Thymus (tissue), 11 donors: ENCODE measurements at regions not wholly inside any gene's neighbourhood (a gene's known extent, or its start where the extent isn't known, plus 50 kb on each side); places are given as distances from the start of the nearest gene placed in this dataset.

Experiments
- DNase-seq, 9 donors: peaks; one replicate each; pipeline ENCODE4 v3.0.0-alpha.2; 2013; ENCODE audit warnings: low spot score in 9 of 9, low read depth in 6 of 9, missing footprints in 1 of 9
- H3K27ac ChIP-seq, 2 donors: one replicate each; pipeline ENCODE4 v1.5.1; 2013; ENCODE audit warnings: control low read depth in 1 of 2, low read depth in 1 of 2, low read length in 1 of 2, mild to moderate bottlenecking in 1 of 2, moderate library complexity in 1 of 2
- H3K27me3 ChIP-seq, 2 donors: one replicate each; pipeline ENCODE4 v1.5.1; 2013; ENCODE audit warnings: low read length in 1 of 2; ENCODE audit not compliant: control insufficient read depth in 2 of 2, insufficient read depth in 1 of 2
- H3K36me3 ChIP-seq, 2 donors: one replicate each; pipeline ENCODE4 v1.5.1; 2013; ENCODE audit warnings: low read length in 1 of 2, mild to moderate bottlenecking in 1 of 2, moderate library complexity in 1 of 2; ENCODE audit not compliant: control insufficient read depth in 2 of 2, insufficient read depth in 2 of 2
- H3K4me1 ChIP-seq, 2 donors: one replicate each; pipeline ENCODE4 v1.5.1; 2013; ENCODE audit warnings: low read length in 2 of 2; ENCODE audit not compliant: control insufficient read depth in 2 of 2, insufficient read depth in 2 of 2
- H3K4me3 ChIP-seq, 2 donors: one replicate each; pipeline ENCODE4 v1.5.1; 2013; ENCODE audit warnings: low read length in 2 of 2, control low read depth in 1 of 2, mild to moderate bottlenecking in 1 of 2
- H3K9me3 ChIP-seq, 2 donors: one replicate each; pipeline ENCODE4 v1.5.1; 2013; ENCODE audit warnings: low read length in 1 of 2, mild to moderate bottlenecking in 1 of 2; ENCODE audit not compliant: control insufficient read depth in 2 of 2, insufficient read depth in 1 of 2
- WGBS: extraction: QIAGEN DNeasy Blood & Tissue Kit; methylation state at CpG from one replicate; pipeline ENCODE4 v1.1.7; 2013; 5-methylcytosine and 5-hydroxymethylcytosine counted together
- donor health status: healthy.

DNA sequence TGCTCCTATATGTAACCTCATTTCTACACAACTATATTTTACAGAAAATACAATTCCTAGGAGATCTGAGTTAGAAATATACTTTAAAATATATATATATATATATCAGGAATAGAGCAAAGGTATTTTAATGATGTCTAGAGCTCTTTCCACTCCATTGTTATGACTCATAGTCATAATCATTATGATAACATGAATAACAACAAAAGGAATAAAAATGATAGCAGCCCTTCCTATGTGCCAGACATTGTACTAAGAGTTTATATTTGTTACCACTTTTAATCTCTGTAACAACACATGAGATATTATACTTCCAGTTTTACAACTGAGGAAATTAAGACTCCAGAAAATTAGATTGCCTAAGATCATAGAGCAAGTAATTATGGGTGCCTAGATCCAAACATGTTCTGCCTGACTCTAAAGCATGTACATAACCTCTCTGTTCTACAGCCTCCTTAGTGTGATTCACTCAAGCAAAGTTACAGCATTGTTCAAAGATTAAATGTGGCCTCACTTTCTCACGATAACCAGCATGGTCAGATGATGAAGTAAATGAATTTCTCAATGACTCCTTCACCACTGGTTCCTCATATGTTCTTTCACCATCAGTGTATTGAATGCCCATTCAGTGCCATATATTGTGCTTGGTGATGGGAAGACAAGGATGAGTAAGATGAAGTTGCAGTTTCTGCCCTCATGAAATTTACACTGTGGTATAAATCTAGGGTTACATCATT is 452.1 kb downstream of the EFNA5 start:
- Histone ChIP-seq H3K27ac (no peak overlapping the region), H3K4me3 (no peak overlapping the region)
- WGBS = 92% methylated on average over 1 of the region's 1 CpG

DNA sequence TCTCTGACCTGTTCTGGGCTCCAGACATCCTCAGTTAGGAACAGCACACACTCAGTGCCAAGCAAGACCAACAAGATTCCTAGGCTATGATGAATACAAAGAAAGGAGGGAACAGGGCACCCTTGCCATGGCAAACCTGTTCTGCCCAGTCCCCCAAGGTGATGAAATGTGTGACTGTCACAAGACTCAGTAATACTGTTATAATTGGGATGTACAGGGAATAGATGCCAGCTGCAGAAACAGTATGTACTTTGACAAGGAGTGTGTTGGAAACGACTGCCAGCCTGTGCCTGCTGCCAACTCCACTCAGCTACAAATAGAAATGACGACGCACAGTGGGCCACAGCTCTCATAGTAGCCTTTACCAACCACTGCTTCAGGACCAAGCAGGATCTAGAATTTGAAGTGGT is 453.0 kb downstream of the EFNA5 start:
- Histone ChIP-seq H3K9me3 (no peaks in the 10 kb centered on the region), H3K4me1 (no peaks in the 10 kb centered on the region), H3K36me3 (no peaks in the 10 kb centered on the region), H3K4me3 (no peak overlapping the region), H3K27ac (no peak overlapping the region), H3K27me3 (no peaks in the 10 kb centered on the region)
- no peak for DNase-seq
- 98% methylated on average over 3 of the region's 3 CpGs for WGBS

More for the DNA sequence above, 452.1 kb downstream of the EFNA5 start:
- Histone ChIP-seq H3K4me1 (no peaks in the 10 kb centered on the region), H3K9me3 (no peaks in the 10 kb centered on the region), H3K36me3 (no peaks in the 10 kb centered on the region), H3K27me3 (no peaks in the 10 kb centered on the region)
- no peak for DNase-seq

DNA sequence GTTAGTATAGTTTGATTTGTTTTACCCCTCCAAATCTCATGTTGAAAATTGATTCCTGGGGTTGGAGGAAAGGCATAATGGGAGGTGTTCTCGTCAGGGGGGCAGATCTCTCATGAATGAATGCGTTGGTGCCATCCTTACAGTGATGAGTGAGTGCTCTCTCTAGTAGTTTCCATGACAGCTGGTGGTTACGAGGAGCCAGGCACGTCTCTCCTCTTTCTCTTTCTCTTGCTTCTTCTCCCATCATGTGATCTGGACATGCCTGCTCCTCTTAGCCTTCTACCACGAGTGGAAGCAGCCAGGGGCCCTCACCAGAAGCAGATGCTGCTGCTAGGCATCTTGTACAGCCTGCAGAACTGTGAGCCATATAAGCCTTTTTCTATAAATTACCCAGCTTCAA is 454.1 kb downstream of the EFNA5 start:
- H3K9me3 ChIP-seq = no peaks in the 10 kb centered on the region
- WGBS = 87% methylated on average over 5 of the region's 5 CpGs
- no peaks in the 10 kb centered on the region for H3K27me3 ChIP-seq

DNA sequence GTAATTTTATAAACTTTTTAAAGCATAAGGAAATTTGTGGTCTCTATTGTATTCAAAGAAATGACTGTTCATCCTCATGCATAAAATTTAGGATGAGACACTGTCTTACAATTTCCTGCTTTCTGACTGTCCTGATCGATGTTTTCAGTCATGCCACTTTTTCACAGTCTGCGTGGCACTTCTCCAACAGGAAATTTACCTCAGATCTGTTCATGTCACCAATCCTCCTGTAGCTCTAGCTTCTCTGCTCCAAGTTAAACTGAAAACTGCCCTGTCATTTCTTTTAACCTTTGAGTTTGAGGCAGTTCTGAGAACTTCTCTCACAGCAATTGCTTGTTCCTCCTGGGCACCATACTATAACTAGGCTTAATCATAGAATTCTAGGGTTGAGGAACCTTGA is 455.1 kb downstream of the EFNA5 start:
- 10% methylated on average over 2 of the region's 2 CpGs for WGBS
- Histone ChIP-seq H3K27me3 (no peaks in the 10 kb centered on the region), H3K9me3 (no peaks in the 10 kb centered on the region), H3K4me3 (no peak overlapping the region), H3K4me1 (no peaks in the 10 kb centered on the region), H3K36me3 (no peaks in the 10 kb centered on the region), H3K27ac (no peak overlapping the region)
- no peak for DNase-seq

More for the DNA sequence above, 454.1 kb downstream of the EFNA5 start:
- Histone ChIP-seq H3K36me3 (no peaks in the 10 kb centered on the region), H3K4me3 (no peak overlapping the region), H3K4me1 (no peaks in the 10 kb centered on the region), H3K27ac (no peak overlapping the region)
- no peak for DNase-seq

DNA sequence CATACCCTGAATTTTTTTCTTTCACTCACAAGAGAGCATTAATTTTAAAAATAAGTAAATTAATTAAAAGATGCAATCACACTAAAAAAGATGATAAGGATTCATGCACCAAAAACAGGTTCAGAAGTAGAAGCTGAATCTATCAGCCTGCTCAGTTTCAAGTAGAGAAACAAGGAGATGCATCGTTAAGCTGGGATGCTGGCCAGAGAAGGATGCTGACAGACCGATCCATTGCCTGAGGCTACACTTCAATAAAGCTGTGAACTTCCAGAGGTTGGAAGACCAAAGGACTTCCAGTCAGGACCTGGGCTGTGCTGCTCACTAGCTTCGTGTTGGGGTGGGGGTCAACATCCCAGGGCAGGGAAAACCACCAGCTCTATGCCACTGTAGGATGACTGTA is 457.7 kb downstream of the EFNA5 start:
- 92% methylated on average over 3 of the region's 3 CpGs for WGBS

DNA sequence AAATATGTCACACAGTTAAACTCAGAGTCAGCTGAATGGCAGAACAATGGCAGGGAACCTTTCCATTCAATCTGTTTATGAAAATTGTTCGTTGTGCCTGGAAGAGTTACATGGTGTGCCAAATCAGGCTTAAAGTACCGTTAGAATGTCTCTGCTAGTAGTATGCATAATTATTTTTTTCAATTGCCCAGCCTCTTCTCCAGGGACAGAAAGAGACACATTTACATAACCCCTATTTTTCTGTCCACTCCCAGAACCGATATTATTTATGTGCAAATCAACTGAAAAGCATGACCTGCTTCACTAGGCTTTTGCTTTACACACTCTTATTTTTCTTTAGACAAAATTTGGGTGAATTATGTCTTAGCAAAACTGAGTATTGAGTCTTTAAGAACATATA is 459.1 kb downstream of the EFNA5 start:
- no peak for DNase-seq
- Histone ChIP-seq H3K9me3 (no peaks in the 10 kb centered on the region), H3K36me3 (no peaks in the 10 kb centered on the region), H3K27ac (no peak overlapping the region), H3K4me1 (no peaks in the 10 kb centered on the region), H3K27me3 (no peaks in the 10 kb centered on the region), H3K4me3 (no peak overlapping the region)
- 89% methylated on average over 3 of the region's 3 CpGs for WGBS

More for the DNA sequence above, 457.7 kb downstream of the EFNA5 start:
- H3K4me3 ChIP-seq = no peak overlapping the region
- no peaks in the 10 kb centered on the region for H3K27me3 ChIP-seq
- no peaks in the 10 kb centered on the region for H3K36me3 ChIP-seq
- no peak for DNase-seq
- no peaks in the 10 kb centered on the region for H3K4me1 ChIP-seq
- no peak overlapping the region for H3K27ac ChIP-seq
- H3K9me3 ChIP-seq = no peaks in the 10 kb centered on the region

DNA sequence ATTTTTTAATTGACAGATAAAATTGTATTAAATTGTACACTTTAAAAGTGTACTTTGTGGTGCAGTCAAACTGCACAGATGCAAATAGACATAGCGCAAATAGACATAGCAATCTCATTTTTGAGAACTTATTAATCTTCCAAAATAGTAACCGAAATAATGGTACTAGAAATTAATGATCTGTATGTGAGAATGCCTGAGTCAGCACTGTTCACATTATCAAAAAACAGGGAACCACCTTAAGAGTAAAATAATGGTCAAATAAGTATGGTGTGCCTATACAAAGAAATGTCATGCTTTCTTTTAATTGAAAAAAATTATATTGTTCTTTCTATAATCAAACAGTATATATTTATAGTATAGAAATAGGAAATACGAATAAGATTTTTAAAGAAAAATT is 461.9 kb downstream of the EFNA5 start:
- no peak for DNase-seq
- 95% methylated on average over 3 of the region's 3 CpGs for WGBS
- no peak overlapping the region for H3K27ac ChIP-seq
- H3K27me3 ChIP-seq = no peaks in the 10 kb centered on the region
- no peaks in the 10 kb centered on the region for H3K4me1 ChIP-seq
- no peaks in the 10 kb centered on the region for H3K36me3 ChIP-seq
- H3K4me3 ChIP-seq = no peak overlapping the region
- no peaks in the 10 kb centered on the region for H3K9me3 ChIP-seq

DNA sequence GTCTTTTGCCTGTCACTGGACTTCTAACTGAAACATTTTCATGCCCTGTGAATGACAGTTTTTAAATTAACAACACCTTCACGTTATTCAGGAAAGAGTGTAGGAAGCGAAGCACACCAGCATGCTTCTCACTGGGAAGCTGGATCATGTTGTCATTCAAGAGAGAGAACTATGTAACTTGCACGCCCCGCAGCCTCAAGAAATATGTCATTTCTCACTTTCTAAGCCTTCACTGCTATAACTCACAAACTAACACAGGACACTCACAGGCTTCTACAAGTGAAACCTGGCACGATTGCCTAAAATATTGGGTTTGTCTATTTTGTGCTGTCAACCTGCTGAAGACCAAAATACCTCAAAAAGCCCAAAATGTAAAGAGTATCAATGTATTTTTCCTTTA is 466.3 kb downstream of the EFNA5 start:
- no peak overlapping the region for H3K27ac ChIP-seq
- H3K9me3 ChIP-seq = no peaks in the 10 kb centered on the region
- H3K36me3 ChIP-seq = no peaks in the 10 kb centered on the region
- no peaks in the 10 kb centered on the region for H3K27me3 ChIP-seq
- H3K4me3 ChIP-seq = no peak overlapping the region
- H3K4me1 ChIP-seq = no peaks in the 10 kb centered on the region
- WGBS = 91% methylated on average over 5 of the region's 5 CpGs
- DNase-seq = no peak

DNA sequence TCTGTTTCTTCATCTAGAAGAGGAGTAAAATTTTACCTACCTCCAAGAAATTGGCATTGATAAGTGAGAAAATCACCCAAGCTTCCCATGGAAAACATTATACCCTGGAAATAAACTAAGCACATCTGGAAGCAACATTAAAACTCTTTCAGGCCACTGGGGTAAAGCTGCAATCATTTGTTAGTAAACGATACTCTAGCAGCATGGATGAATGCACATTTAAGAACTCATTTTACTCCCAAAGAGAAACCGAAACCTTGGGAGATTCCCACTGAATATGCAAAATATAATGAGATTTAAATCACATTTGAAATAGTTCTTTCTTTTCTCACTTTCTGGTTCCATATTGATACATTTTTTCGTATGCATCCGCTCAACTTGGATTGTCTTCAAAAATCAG is 467.5 kb downstream of the EFNA5 start:
- 93% methylated on average over 4 of the region's 4 CpGs for WGBS
- Histone ChIP-seq H3K4me3 (no peak overlapping the region), H3K27me3 (no peaks in the 10 kb centered on the region), H3K36me3 (no peaks in the 10 kb centered on the region), H3K9me3 (no peaks in the 10 kb centered on the region), H3K4me1 (no peaks in the 10 kb centered on the region), H3K27ac (no peak overlapping the region)
- DNase-seq = no peak
